ENCODE measurements at regions not wholly inside any gene's neighbourhood (a gene's known extent, or its start where the extent isn't known, plus 50 kb on each side); places are given as distances from the start of the nearest gene placed in this dataset.

- Histone ChIP-seq H3K36me3 (ENCODE audit: insufficient read depth, low read length) (no peaks in the 10 kb centered on the region), H3K27me3 (ENCODE audit: insufficient read depth, low read length, poor library complexity, severe bottlenecking) (no peaks in the 10 kb centered on the region), H3K4me1 (ENCODE audit: insufficient read depth, low read length, poor library complexity, severe bottlenecking) (no peaks in the 10 kb centered on the region), H3K9me3 (ENCODE audit: insufficient read depth, low read depth, low read length) (no peaks in the 10 kb centered on the region; the same call in 1 of the 2 replicates), H3K4me2 (ENCODE audit: low read depth, low read length, poor library complexity, severe bottlenecking) (no peak overlapping the region), H3K9me2 (replicated peaks; ENCODE audit: low read depth, low read length) (no peaks in the 10 kb centered on the region), H3F3A (ENCODE audit: low read depth) (no peaks in the 10 kb centered on the region), H3K9ac (ENCODE audit: low read depth, low read length, poor library complexity, severe bottlenecking) (no peak overlapping the region), H4K20me1 (ENCODE audit: insufficient read depth, low read length, poor library complexity, severe bottlenecking) (no peaks in the 10 kb centered on the region), H3K79me2 (ENCODE audit: insufficient read depth, low read length) (no peaks in the 10 kb centered on the region), H2AFZ (ENCODE audit: low read length) (no peak overlapping the region), H3K4me3 (ENCODE audit: low read length, poor library complexity, severe bottlenecking) (no peak overlapping the region)
- no peak for TF ChIP-seq CTCF (conservative IDR thresholded peaks at IDR 0.05; ENCODE audit: low read length)
- TF ChIP-seq EZH2phosphoT487 (IDR thresholded peaks at IDR 0.05; ENCODE audit: borderline replicate concordance), result no peak
These were observed 145.1 kb downstream of the SEMA6D start for GRCh38 chr15:47862402-47862801.

GRCh38 chr15:47866446-47866845 lies 149.1 kb downstream of the SEMA6D start:
- Histone ChIP-seq H3K9me3 (ENCODE audit: insufficient read depth, low read depth, low read length) (no peaks in the 10 kb centered on the region; the same call in 1 of the 2 replicates), H3K9ac (ENCODE audit: low read depth, low read length, poor library complexity, severe bottlenecking) (no peak overlapping the region), H3K4me1 (ENCODE audit: insufficient read depth, low read length, poor library complexity, severe bottlenecking) (no peaks in the 10 kb centered on the region), H3K4me2 (ENCODE audit: low read depth, low read length, poor library complexity, severe bottlenecking) (no peak overlapping the region), H2AFZ (ENCODE audit: low read length) (no peak overlapping the region), H3F3A (ENCODE audit: low read depth) (no peaks in the 10 kb centered on the region), H3K36me3 (ENCODE audit: insufficient read depth, low read length) (no peaks in the 10 kb centered on the region), H3K9me2 (replicated peaks; ENCODE audit: low read depth, low read length) (no peaks in the 10 kb centered on the region), H3K79me2 (ENCODE audit: insufficient read depth, low read length) (no peaks in the 10 kb centered on the region), H4K20me1 (ENCODE audit: insufficient read depth, low read length, poor library complexity, severe bottlenecking) (no peaks in the 10 kb centered on the region), H3K27me3 (ENCODE audit: insufficient read depth, low read length, poor library complexity, severe bottlenecking) (no peaks in the 10 kb centered on the region), H3K4me3 (ENCODE audit: low read length, poor library complexity, severe bottlenecking) (no peak overlapping the region)
- TF ChIP-seq CTCF (conservative IDR thresholded peaks at IDR 0.05; ENCODE audit: low read length) (no peak), EZH2phosphoT487 (IDR thresholded peaks at IDR 0.05; ENCODE audit: borderline replicate concordance) (no peak)

- H3K4me2 ChIP-seq (ENCODE audit: low read depth, low read length, poor library complexity, severe bottlenecking), result no peak overlapping the region
These were observed 153.1 kb downstream of the SEMA6D start for GRCh38 chr15:47870300-47870955.

More at GRCh38 chr15:47870300-47870955, 153.1 kb downstream of the SEMA6D start:
- Histone ChIP-seq H3K79me2 (ENCODE audit: insufficient read depth, low read length) (no peaks in the 10 kb centered on the region), H3K27me3 (ENCODE audit: insufficient read depth, low read length, poor library complexity, severe bottlenecking) (no peaks in the 10 kb centered on the region), H3K9me2 (replicated peaks; ENCODE audit: low read depth, low read length) (no peaks in the 10 kb centered on the region), H4K20me1 (ENCODE audit: insufficient read depth, low read length, poor library complexity, severe bottlenecking) (no peaks in the 10 kb centered on the region), H3K36me3 (ENCODE audit: insufficient read depth, low read length) (no peaks in the 10 kb centered on the region), H3K9me3 (ENCODE audit: insufficient read depth, low read depth, low read length) (no peaks in the 10 kb centered on the region; the same call in 1 of the 2 replicates), H3K9ac (ENCODE audit: low read depth, low read length, poor library complexity, severe bottlenecking) (no peak overlapping the region), H3K4me1 (ENCODE audit: insufficient read depth, low read length, poor library complexity, severe bottlenecking) (no peaks in the 10 kb centered on the region), H2AFZ (ENCODE audit: low read length) (no peak overlapping the region), H3F3A (ENCODE audit: low read depth) (no peaks in the 10 kb centered on the region), H3K4me3 (ENCODE audit: low read length, poor library complexity, severe bottlenecking) (no peak overlapping the region)
- no peak for TF ChIP-seq CTCF (conservative IDR thresholded peaks at IDR 0.05; ENCODE audit: low read length)
- no peak for TF ChIP-seq EZH2phosphoT487 (IDR thresholded peaks at IDR 0.05; ENCODE audit: borderline replicate concordance)

Data from Loucy (cell line).